NB4 (cell line): ENCODE measurements at regions not wholly inside any gene's neighbourhood (a gene's known extent, or its start where the extent isn't known, plus 50 kb on each side); places are given as distances from the start of the nearest gene placed in this dataset.

Experiments used
- MAX ChIP-seq: IDR thresholded peaks from 2 replicates; pipeline ENCODE4 v1.6.1; 2011; ENCODE audit warnings: low read depth, low read length
- MYC ChIP-seq: IDR thresholded peaks from 2 replicates; pipeline ENCODE4 v1.6.1; 2011; ENCODE audit warnings: low read depth, low read length
- POLR2A ChIP-seq: IDR thresholded peaks from 2 replicates; pipeline ENCODE4 v1.6.1; 2011; ENCODE audit warnings: mild to moderate bottlenecking; ENCODE audit not compliant: insufficient read length; ENCODE audit errors: extremely low read depth
- TF ChIP-seq, protein P1 (sequence below): IDR thresholded peaks from one replicate; pipeline ENCODE4 v1.5.1; 2012; ENCODE audit warnings: low read depth, low read length

DNA sequence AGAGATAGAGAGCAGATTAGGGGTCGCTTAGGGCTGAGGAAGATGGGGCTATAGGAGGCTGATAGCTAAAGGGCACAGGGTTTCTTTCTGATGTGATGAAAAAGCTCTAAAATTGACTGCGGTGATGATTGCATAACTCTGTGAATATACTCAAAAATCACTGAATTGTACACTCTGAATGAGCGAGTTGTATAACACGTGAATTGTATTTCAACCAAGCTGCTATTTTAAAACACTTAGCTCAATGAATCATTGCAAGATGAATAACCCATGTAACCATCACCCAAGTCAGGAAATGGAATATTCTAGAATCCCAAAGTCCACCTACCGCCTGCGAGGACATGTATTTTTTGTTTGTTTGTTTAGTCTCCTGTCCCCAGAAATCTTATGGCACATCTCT, 60.1 kb upstream of the CCND2 start:
- TF ChIP-seq, protein P1, sequence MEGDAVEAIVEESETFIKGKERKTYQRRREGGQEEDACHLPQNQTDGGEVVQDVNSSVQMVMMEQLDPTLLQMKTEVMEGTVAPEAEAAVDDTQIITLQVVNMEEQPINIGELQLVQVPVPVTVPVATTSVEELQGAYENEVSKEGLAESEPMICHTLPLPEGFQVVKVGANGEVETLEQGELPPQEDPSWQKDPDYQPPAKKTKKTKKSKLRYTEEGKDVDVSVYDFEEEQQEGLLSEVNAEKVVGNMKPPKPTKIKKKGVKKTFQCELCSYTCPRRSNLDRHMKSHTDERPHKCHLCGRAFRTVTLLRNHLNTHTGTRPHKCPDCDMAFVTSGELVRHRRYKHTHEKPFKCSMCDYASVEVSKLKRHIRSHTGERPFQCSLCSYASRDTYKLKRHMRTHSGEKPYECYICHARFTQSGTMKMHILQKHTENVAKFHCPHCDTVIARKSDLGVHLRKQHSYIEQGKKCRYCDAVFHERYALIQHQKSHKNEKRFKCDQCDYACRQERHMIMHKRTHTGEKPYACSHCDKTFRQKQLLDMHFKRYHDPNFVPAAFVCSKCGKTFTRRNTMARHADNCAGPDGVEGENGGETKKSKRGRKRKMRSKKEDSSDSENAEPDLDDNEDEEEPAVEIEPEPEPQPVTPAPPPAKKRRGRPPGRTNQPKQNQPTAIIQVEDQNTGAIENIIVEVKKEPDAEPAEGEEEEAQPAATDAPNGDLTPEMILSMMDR = no peak
- no peak for TF ChIP-seq POLR2A
- TF ChIP-seq MAX = no peak
- TF ChIP-seq MYC = no peak
